ENCODE measurements at regions not wholly inside any gene's neighbourhood (a gene's known extent, or its start where the extent isn't known, plus 50 kb on each side); places are given as distances from the start of the nearest gene placed in this dataset.

DNA sequence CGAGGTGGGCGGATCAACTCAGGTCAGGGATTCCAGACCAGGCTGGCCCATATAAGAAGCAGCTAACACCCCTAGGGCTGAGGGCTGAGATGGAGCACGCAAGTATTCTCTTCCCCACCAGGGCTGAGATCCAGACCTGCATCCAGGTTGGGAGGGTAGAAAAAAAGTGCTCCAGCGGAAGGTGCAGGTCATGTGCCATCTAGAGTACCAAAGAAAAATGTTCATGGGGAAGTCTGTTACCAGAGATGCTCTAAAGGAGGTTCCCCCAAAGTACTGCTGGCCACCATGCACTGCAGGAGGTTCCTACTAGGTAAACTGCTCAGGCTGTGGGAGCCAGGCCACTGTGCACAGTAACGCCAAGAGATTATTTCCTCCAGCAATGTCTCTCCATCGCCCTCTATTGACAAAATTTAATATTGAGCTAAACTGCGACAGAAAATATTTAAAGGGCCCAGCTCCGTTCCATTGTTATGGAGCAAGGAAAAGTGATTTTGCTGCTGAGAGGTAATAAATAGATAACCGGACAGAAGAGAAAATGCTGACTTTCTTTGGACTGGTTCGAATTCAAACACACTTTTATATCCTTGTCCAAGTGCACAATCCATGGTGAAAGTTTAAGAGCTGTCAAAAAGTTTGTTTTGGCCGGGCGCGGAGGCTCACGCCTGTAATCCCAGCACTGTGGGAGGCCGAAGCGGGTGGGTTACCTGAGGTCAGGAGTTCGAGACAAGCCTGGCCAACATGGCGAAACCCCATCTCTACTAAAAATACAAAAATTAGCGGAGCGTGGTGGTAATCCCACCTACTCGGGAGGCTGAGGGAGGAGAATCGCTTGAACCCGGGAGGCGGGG lies 159.9 kb downstream of the OR2B2 start (continued):
- peak; percentile 46 for TF ChIP-seq ZFY (CRISPR knock-in tag; IDR thresholded peaks at IDR 0.05)
- TF ChIP-seq SP140L (CRISPR knock-in tag; IDR thresholded peaks at IDR 0.05; ENCODE audit: borderline replicate concordance), result peak; percentile 49; the same call in 1 of the 2 replicates
- 0 out of 2 replicates have a peak, but pooled peaks have one; percentile 25 for TF ChIP-seq GATAD2A (CRISPR knock-in tag; IDR thresholded peaks at IDR 0.05)
- peak; percentile 87 for TF ChIP-seq ZNF770 (CRISPR knock-in tag; IDR thresholded peaks at IDR 0.05)
- TF ChIP-seq RAD21 (CRISPR knock-in tag; IDR thresholded peaks at IDR 0.05), result peak; percentile 50; the same call in 1 of the 2 replicates
- TF ChIP-seq MEIS1 (CRISPR knock-in tag; IDR thresholded peaks at IDR 0.05; ENCODE audit: borderline replicate concordance), result 0 out of 2 replicates have a peak, but pooled peaks have one; percentile 5
- TF ChIP-seq ZNF7 (CRISPR knock-in tag; IDR thresholded peaks at IDR 0.05), result peak; percentile 70
- TF ChIP-seq MYPOP (CRISPR knock-in tag; IDR thresholded peaks at IDR 0.05), result 0 out of 2 replicates have a peak, but pooled peaks have one; percentile 12
- TF ChIP-seq POGZ (CRISPR knock-in tag; IDR thresholded peaks at IDR 0.05), result 0 out of 2 replicates have a peak, but pooled peaks have one; percentile 17
- TF ChIP-seq MEIS2 (CRISPR knock-in tag; IDR thresholded peaks at IDR 0.05), result 0 out of 2 replicates have a peak, but pooled peaks have one; percentile 21
- TF ChIP-seq BRD4 (CRISPR knock-in tag; IDR thresholded peaks at IDR 0.05), result no peak
- TF ChIP-seq SP1 (IDR thresholded peaks at IDR 0.05), result no peak
- 0 out of 2 replicates have a peak, but pooled peaks have one; percentile 20 for TF ChIP-seq SP1 (CRISPR knock-in tag; IDR thresholded peaks at IDR 0.05)
- TF ChIP-seq CBX5 (CRISPR knock-in tag; IDR thresholded peaks at IDR 0.05; ENCODE audit: borderline replicate concordance), result no peak
- peak; percentile 34; the same call in 1 of the 2 replicates for TF ChIP-seq ZNF331 (CRISPR knock-in tag; IDR thresholded peaks at IDR 0.05)
- TF ChIP-seq, protein P1, sequence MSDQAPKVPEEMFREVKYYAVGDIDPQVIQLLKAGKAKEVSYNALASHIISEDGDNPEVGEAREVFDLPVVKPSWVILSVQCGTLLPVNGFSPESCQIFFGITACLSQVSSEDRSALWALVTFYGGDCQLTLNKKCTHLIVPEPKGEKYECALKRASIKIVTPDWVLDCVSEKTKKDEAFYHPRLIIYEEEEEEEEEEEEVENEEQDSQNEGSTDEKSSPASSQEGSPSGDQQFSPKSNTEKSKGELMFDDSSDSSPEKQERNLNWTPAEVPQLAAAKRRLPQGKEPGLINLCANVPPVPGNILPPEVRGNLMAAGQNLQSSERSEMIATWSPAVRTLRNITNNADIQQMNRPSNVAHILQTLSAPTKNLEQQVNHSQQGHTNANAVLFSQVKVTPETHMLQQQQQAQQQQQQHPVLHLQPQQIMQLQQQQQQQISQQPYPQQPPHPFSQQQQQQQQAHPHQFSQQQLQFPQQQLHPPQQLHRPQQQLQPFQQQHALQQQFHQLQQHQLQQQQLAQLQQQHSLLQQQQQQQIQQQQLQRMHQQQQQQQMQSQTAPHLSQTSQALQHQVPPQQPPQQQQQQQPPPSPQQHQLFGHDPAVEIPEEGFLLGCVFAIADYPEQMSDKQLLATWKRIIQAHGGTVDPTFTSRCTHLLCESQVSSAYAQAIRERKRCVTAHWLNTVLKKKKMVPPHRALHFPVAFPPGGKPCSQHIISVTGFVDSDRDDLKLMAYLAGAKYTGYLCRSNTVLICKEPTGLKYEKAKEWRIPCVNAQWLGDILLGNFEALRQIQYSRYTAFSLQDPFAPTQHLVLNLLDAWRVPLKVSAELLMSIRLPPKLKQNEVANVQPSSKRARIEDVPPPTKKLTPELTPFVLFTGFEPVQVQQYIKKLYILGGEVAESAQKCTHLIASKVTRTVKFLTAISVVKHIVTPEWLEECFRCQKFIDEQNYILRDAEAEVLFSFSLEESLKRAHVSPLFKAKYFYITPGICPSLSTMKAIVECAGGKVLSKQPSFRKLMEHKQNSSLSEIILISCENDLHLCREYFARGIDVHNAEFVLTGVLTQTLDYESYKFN (CRISPR knock-in tag; conservative IDR thresholded peaks at IDR 0.05), result 0 out of 2 replicates have a peak, but pooled peaks have one; percentile 8
- peak; percentile 28; the same call in 1 of the 2 replicates for TF ChIP-seq SIN3A (IDR thresholded peaks at IDR 0.05; ENCODE audit: borderline replicate concordance, low read depth, low read length)
- TF ChIP-seq ZNF510 (CRISPR knock-in tag; IDR thresholded peaks at IDR 0.05; ENCODE audit: low read depth), result no peak
- peak in 1 of 2 experiments; percentile 62; a peak in 2 of 4 replicates for TF ChIP-seq KLF16 (CRISPR knock-in tag; IDR thresholded peaks at IDR 0.05)
- peak; percentile 11; the same call in 1 of the 2 replicates for TF ChIP-seq ZNF800 (CRISPR knock-in tag; IDR thresholded peaks at IDR 0.05)
- no peak for TF ChIP-seq ZNF296 (CRISPR knock-in tag; conservative IDR thresholded peaks at IDR 0.05)

Measured in HepG2 (cell line).